Loucy (cell line): ENCODE measurements at regions not wholly inside any gene's neighbourhood (a gene's known extent, or its start where the extent isn't known, plus 50 kb on each side); places are given as distances from the start of the nearest gene placed in this dataset.

Experiments
- H2AFZ ChIP-seq: fragments of 200-600 bp; sonication (generic); 2 replicates; pipeline ENCODE4 v1.6.0; 2016; ENCODE audit warnings: antibody characterized with exemption, mild to moderate bottlenecking, low read length, moderate library complexity
- H3F3A ChIP-seq: fragments of 200-600 bp; 2 replicates; pipeline ENCODE4 v1.6.0; 2016; ENCODE audit warnings: antibody characterized with exemption, low read depth, mild to moderate bottlenecking
- H3K27me3 ChIP-seq: fragments of 200-600 bp; sonication (generic); 2 replicates; pipeline ENCODE4 v1.6.1; 2014; ENCODE audit warnings: low read length, mild to moderate bottlenecking; ENCODE audit not compliant: insufficient read depth, poor library complexity, severe bottlenecking
- H3K36me3 ChIP-seq: fragments of 200-600 bp; sonication (generic); 2 replicates; pipeline ENCODE4 v1.6.1; 2016; ENCODE audit warnings: low read length; ENCODE audit not compliant: insufficient read depth
- H3K4me1 ChIP-seq: fragments of 200-600 bp; sonication (generic); 2 replicates; pipeline ENCODE4 v1.5.1; 2014; ENCODE audit warnings: low read length, mild to moderate bottlenecking; ENCODE audit not compliant: insufficient read depth, poor library complexity, severe bottlenecking
- H3K4me2 ChIP-seq: fragments of 200-600 bp; sonication (generic); 2 replicates; pipeline ENCODE4 v1.6.0; 2014; ENCODE audit warnings: antibody characterized with exemption, low read length, low read depth, mild to moderate bottlenecking; ENCODE audit not compliant: poor library complexity, severe bottlenecking
- H3K4me3 ChIP-seq: fragments of 200-600 bp; sonication (generic); 2 replicates; pipeline ENCODE4 v1.5.1; 2014; ENCODE audit warnings: low read length, mild to moderate bottlenecking, mixed read lengths; ENCODE audit not compliant: poor library complexity, severe bottlenecking
- H3K79me2 ChIP-seq: fragments of 200-600 bp; sonication (generic); 2 replicates; pipeline ENCODE4 v1.6.1; 2014; ENCODE audit warnings: low read length; ENCODE audit not compliant: insufficient read depth
- H3K9ac ChIP-seq: fragments of 200-600 bp; sonication (generic); 2 replicates; pipeline ENCODE4 v1.6.0; 2014; ENCODE audit warnings: mild to moderate bottlenecking, low read depth, low read length, moderate library complexity; ENCODE audit not compliant: poor library complexity, severe bottlenecking
- H3K9me2 ChIP-seq: fragments of 200-600 bp; sonication (generic); replicated peaks from 2 replicates; pipeline ENCODE4 v1.6.1; 2016; ENCODE audit warnings: low read depth, low read length, mixed read lengths
- H3K9me3 ChIP-seq: fragments of 200-600 bp; sonication (generic); 2 replicates; pipeline ENCODE4 v1.6.1; 2014; ENCODE audit warnings: mild to moderate bottlenecking, antibody characterized with exemption, low read length, low read depth; ENCODE audit not compliant: insufficient read depth
- H4K20me1 ChIP-seq: fragments of 200-600 bp; sonication (generic); 2 replicates; pipeline ENCODE4 v1.6.0; 2014; ENCODE audit warnings: antibody characterized with exemption, low read length, mild to moderate bottlenecking; ENCODE audit not compliant: insufficient read depth, poor library complexity, severe bottlenecking
- EZH2phosphoT487 ChIP-seq: fragments of 200-600 bp; IDR thresholded peaks from 2 replicates; pipeline ENCODE4 v1.6.1; 2018; ENCODE audit warnings: antibody characterized with exemption, mild to moderate bottlenecking, moderate library complexity, borderline replicate concordance
- TF ChIP-seq, protein P1 (sequence below): fragments of 200-600 bp; sonication (generic); conservative IDR thresholded peaks from 2 replicates; pipeline ENCODE4 v1.5.1; 2014; ENCODE audit warnings: mild to moderate bottlenecking, antibody characterized with exemption, low read length

- H3F3A ChIP-seq, result no peaks in the 10 kb centered on the region
- H3K27me3 ChIP-seq, result no peaks in the 10 kb centered on the region
- H3K4me2 ChIP-seq, result no peak overlapping the region
- H3K36me3 ChIP-seq, result no peaks in the 10 kb centered on the region
- H3K9me3 ChIP-seq, result no peaks in the 10 kb centered on the region
- no peaks in the 10 kb centered on the region for H4K20me1 ChIP-seq
- no peak overlapping the region for H2AFZ ChIP-seq
- TF ChIP-seq, protein P1, sequence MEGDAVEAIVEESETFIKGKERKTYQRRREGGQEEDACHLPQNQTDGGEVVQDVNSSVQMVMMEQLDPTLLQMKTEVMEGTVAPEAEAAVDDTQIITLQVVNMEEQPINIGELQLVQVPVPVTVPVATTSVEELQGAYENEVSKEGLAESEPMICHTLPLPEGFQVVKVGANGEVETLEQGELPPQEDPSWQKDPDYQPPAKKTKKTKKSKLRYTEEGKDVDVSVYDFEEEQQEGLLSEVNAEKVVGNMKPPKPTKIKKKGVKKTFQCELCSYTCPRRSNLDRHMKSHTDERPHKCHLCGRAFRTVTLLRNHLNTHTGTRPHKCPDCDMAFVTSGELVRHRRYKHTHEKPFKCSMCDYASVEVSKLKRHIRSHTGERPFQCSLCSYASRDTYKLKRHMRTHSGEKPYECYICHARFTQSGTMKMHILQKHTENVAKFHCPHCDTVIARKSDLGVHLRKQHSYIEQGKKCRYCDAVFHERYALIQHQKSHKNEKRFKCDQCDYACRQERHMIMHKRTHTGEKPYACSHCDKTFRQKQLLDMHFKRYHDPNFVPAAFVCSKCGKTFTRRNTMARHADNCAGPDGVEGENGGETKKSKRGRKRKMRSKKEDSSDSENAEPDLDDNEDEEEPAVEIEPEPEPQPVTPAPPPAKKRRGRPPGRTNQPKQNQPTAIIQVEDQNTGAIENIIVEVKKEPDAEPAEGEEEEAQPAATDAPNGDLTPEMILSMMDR, result no peak
- TF ChIP-seq EZH2phosphoT487, result no peak
- no peak overlapping the region for H3K4me3 ChIP-seq
- no peaks in the 10 kb centered on the region for H3K4me1 ChIP-seq
- no peaks in the 10 kb centered on the region for H3K9me2 ChIP-seq
- H3K79me2 ChIP-seq, result no peaks in the 10 kb centered on the region
- H3K9ac ChIP-seq, result no peak overlapping the region
Measured at GRCh38 chr5:147152086-147152485, 82.7 kb upstream of the STK32A start.

DNA sequence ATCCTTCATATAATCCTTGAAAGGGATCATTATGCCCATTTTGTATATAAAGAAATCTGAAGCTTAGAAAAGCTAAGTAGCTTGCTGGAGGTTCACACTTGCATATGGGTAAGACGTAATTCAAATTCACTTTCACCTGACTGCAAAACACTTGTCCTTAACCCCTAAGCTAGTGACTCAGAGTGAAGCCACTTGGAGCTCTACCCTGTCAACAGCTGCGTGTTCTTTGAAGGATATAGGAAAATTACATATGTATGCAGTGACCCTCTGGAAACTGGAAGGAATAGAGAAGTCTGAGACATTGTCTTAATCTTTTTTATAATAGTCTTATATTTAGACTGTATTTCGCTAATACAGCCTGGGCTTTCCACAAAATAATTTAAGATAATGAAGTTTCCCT, 80.0 kb upstream of the STK32A start:
- no peaks in the 10 kb centered on the region for H3K79me2 ChIP-seq
- no peak overlapping the region for H3K4me2 ChIP-seq
- no peaks in the 10 kb centered on the region for H4K20me1 ChIP-seq
- no peak for TF ChIP-seq EZH2phosphoT487
- TF ChIP-seq, protein P1, result no peak
- no peak overlapping the region for H3K9ac ChIP-seq
- no peaks in the 10 kb centered on the region for H3K9me2 ChIP-seq
- no peaks in the 10 kb centered on the region for H3K36me3 ChIP-seq
- no peak overlapping the region for H2AFZ ChIP-seq
- H3K4me1 ChIP-seq, result no peaks in the 10 kb centered on the region
- H3K9me3 ChIP-seq, result no peaks in the 10 kb centered on the region
- H3K4me3 ChIP-seq, result no peak overlapping the region
- no peaks in the 10 kb centered on the region for H3K27me3 ChIP-seq
- H3F3A ChIP-seq, result no peaks in the 10 kb centered on the region

DNA sequence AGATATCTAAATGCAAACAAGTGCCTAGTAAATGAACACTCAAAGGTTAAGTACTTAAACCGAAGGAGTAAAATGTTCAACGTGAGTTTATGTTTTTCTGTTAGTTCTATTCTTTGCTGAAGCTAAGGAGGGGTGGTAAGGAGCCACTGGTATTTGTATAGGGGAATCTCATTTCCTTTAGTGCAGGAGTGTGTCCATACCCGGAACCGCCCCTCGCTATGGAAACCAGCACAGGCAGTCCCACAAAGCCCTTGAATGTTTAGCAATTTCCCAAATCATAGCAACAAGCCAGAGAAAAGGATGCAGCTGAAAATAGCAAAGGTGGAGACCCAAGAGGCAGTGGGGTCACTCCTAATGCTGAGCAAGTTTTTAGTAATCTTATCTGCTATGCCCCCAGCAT, 78.8 kb upstream of the STK32A start:
- H3K79me2 ChIP-seq, result no peaks in the 10 kb centered on the region
- H2AFZ ChIP-seq, result no peak overlapping the region
- H3K36me3 ChIP-seq, result no peaks in the 10 kb centered on the region
- no peaks in the 10 kb centered on the region for H3K9me3 ChIP-seq
- H3K9ac ChIP-seq, result no peak overlapping the region
- H3K4me3 ChIP-seq, result no peak overlapping the region
- no peaks in the 10 kb centered on the region for H3K27me3 ChIP-seq
- H3F3A ChIP-seq, result no peaks in the 10 kb centered on the region
- no peak for TF ChIP-seq EZH2phosphoT487
- TF ChIP-seq, protein P1, result no peak
- H3K4me2 ChIP-seq, result no peak overlapping the region
- H4K20me1 ChIP-seq, result no peaks in the 10 kb centered on the region
- H3K4me1 ChIP-seq, result no peaks in the 10 kb centered on the region
- no peaks in the 10 kb centered on the region for H3K9me2 ChIP-seq
